GM21390 (cell line): ENCODE measurements at regions not wholly inside any gene's neighbourhood (a gene's known extent, or its start where the extent isn't known, plus 50 kb on each side); places are given as distances from the start of the nearest gene placed in this dataset.
"Not testable (repeated sequence)": the region's sequence is repeated elsewhere in the genome, so short reads cannot be mapped to it uniquely, and the experiment has no call there.

ENCODE experiments used
- ATAC-seq: cut with Tn5 transposase; IDR thresholded peaks from one replicate; pipeline ENCODE4 v1.9.1; 2021; ENCODE audit not compliant: unreplicated experiment

- no peak for ATAC-seq
Measured at GRCh38 chr12:33817713-33818112, 204.6 kb upstream of the ALG10 start.

DNA sequence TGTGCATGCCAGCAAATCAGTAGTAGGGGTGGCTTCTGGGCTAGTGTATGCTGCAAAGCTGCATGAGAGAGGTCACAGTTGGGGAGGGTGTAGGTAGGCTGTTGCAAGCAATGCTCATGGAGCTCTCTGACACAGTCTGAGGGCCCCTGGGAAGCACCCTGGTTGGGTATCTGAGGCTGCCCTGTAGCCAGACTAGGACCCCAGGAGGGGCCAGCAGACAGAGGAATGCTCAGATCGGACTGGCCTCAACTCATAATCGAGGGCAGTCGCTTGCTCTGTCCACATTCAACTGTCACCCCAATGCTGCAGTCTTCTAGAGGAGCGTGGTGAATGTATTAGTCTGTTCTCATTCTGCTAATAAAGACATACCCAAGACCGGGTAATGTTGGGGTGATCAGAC lies 204.0 kb upstream of the ALG10 start:
- no peak for ATAC-seq

GRCh38 chr12:33825442-33825841 lies 196.9 kb upstream of the ALG10 start:
- no peak for ATAC-seq

GRCh38 chr12:33825986-33826602 lies 196.2 kb upstream of the ALG10 start:
- ATAC-seq: no peak

DNA sequence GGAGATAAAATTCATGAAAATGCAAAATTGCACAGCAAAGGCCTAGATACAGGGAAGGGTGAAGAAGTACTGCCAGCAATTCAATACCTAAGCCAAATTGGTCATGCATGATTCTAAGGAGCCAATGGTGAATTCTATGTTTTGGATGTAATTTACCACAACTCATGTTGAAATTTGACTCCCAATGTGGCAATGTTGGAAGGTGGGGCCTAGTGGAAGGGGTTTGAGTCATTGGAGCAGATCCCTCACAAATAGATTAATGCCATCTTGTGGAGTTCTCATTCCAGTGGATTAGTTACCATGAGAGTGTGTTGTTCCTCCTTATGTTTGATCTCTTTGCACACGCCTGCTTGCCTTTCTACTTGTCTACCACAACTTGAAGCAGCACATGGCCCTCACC lies 194.0 kb upstream of the ALG10 start:
- ATAC-seq: no peak

DNA sequence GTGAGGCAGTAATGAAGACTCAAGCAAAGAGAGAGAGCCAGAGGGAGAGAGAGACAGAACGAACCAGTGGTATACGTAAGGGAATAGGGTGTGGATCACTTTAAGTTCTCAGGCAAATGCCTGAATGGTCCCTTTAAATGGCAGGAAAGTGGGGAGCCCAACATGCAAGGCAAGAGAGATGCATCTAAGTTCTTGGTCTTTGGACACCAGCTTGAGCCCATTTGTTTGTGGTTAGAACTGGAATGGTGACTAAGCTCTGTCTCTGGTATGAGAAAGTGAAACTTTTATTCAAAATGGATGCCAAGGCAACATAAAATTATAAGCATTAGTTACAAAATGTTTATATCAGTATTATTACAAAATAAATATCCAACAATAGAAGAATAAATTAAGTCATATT lies 192.2 kb upstream of the ALG10 start:
- no peak for ATAC-seq

- ATAC-seq: no peak
Measured at GRCh38 chr12:33832900-33833299, 189.4 kb upstream of the ALG10 start.

GRCh38 chr12:33834672-33835071 lies 187.6 kb upstream of the ALG10 start:
- no peak for ATAC-seq

GRCh38 chr12:33876618-33877017 lies 145.7 kb upstream of the ALG10 start:
- no peak for ATAC-seq

DNA sequence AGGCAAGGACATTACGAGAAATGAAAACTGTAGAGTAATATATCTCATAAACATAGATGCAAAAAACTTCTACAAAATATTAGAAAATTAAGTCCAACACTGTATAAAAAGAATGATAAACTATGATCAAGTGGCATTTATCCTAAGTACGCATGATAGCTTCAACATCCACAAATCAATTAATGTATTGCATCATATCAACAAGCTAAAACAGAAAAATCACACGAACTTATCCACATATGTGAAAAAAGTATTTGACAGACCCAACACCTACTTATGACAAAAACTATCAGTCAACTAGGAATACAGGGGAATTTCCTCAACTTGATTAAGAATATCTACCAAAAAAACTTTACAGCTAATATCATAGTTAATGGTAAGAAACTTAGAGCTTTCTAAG lies 129.9 kb upstream of the ALG10 start:
- no peak for ATAC-seq

DNA sequence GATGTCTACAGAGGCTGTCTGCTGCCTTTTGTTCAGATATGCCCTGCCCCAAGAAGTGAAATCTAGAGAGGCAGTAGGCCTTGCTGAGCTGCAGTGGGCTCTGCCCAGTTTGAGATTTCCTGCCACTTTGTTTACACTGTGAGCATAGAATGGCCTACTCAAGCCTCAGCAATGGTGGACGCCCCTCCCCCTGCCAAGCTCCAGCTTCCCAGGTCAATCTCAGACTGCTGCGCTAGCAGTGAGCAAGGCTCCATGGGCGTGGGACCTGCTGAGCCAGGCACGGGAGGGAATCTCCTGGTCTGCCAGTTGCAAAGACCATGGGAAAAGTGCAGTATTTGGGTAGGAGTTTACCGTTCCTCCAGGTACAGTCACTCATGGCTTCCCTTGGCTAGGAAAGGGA lies 101.8 kb upstream of the ALG10 start:
- not testable (repeated sequence) for ATAC-seq

GRCh38 chr12:33926095-33926494 lies 96.2 kb upstream of the ALG10 start:
- ATAC-seq: no peak

DNA sequence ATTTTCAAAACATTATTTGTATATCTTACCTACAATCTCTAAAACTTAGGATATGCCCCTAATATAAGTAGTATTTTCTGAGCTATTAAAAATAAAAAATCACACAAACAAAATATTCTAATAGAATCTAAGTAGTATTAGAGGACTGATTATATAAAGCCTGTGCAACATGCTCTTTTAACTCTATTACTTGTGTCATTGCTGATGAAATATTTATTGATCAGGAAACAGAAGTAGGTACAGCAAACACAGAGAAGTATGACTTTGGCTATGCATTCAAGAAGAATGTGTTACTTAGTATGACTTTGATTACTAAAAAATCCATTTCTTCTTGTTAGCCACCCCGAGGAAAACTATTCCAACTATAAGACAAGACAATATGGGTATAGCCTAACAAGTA lies 84.6 kb upstream of the ALG10 start:
- not testable (repeated sequence) for ATAC-seq

GRCh38 chr12:33942172-33942571 lies 80.1 kb upstream of the ALG10 start:
- ATAC-seq: no peak

- no peak for ATAC-seq
Measured at GRCh38 chr12:33944703-33945437, 77.4 kb upstream of the ALG10 start.

DNA sequence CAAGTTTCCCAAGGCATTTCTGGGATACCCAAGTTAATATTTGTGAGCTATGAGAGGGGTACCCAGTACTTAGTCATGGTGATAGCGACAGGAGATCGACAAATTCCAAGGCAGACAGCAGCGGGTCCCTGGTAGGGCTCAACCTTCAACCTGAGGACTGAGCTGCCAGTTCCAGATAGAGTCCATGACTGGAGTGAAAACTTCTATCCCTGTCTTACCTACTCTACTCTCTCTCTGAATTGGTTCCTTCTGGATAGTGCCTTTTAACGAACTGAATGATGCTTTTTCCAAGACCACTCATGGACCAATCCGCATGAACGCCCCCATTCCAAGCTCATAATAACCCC lies 76.9 kb upstream of the ALG10 start:
- no peak for ATAC-seq

DNA sequence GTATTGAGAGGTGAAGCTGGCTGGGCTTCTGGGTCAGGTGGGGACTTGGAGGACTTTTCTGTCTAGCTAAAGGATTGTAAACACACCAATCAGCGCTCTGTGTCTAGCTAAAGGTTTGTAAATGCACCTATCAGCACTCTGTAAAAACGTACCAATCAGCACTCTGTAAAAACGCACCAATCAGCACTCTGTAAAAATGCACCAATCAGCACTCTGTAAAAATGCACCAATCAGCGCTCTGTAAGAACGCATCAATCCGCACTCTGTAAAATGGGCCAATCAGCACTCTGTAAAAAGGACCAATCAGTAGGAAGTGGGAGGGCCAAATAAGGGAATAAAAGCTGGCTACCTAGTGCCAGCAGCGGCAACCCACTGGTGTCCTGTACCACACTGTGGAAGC lies 56.1 kb upstream of the ALG10 start:
- not testable (repeated sequence) for ATAC-seq

- no peak for ATAC-seq
Measured at GRCh38 chr12:33967760-33968159, 54.5 kb upstream of the ALG10 start.
